HEK293T (cell line): ENCODE measurements at regions not wholly inside any gene's neighbourhood (a gene's known extent, or its start where the extent isn't known, plus 50 kb on each side); places are given as distances from the start of the nearest gene placed in this dataset.
"Not testable (repeated sequence)": the region's sequence is repeated elsewhere in the genome, so short reads cannot be mapped to it uniquely, and the experiment has no call there.

ENCODE experiments used
- CTCF ChIA-PET: fragments of 350-600 bp; formaldehyde crosslinking; extraction: SDS; loops from one replicate; lab custom pipeline; 2021; ENCODE audit warnings: antibody characterized with exemption, inconsistent platforms; lab: Yijun Ruan, JAX
- POLR2A ChIA-PET: fragments of 350-600 bp; formaldehyde crosslinking; extraction: SDS; loops from one replicate; lab custom pipeline; 2020; ENCODE audit warnings: antibody characterized with exemption, inconsistent platforms; lab: Yijun Ruan, JAX
- DNase-seq: peaks from one replicate; pipeline ENCODE4 v3.0.0; 2012; ENCODE audit warnings: mixed read lengths; ENCODE audit errors: extremely low spot score
- ARNT ChIP-seq: fragments of 450-650 bp; IDR thresholded peaks from 2 replicates; pipeline ENCODE4 v1.6.1; 2017; ENCODE audit warnings: mild to moderate bottlenecking
- BHLHE40 ChIP-seq: fragments of 450-650 bp; IDR thresholded peaks from 2 replicates; pipeline ENCODE4 v1.6.1; 2016; ENCODE audit warnings: mild to moderate bottlenecking, moderate library complexity, borderline replicate concordance
- CTBP1 ChIP-seq: fragments of 450-650 bp; IDR thresholded peaks from 2 replicates; pipeline ENCODE4 v1.6.1; 2016; ENCODE audit warnings: borderline replicate concordance
- ELF4 ChIP-seq: fragments of 450-650 bp; IDR thresholded peaks from 2 replicates; pipeline ENCODE4 v1.6.1; 2017; ENCODE audit warnings: antibody characterized with exemption
- FOXA1 ChIP-seq: fragments of 450-650 bp; IDR thresholded peaks from 2 replicates; pipeline ENCODE4 v1.6.1; 2016; ENCODE audit warnings: mild to moderate bottlenecking
- FOXK2 ChIP-seq: fragments of 450-650 bp; IDR thresholded peaks from 2 replicates; pipeline ENCODE4 v1.6.1; 2016; ENCODE audit warnings: mild to moderate bottlenecking
- FOXM1 ChIP-seq: fragments of 450-650 bp; IDR thresholded peaks from 2 replicates; pipeline ENCODE4 v1.6.1; 2017; ENCODE audit warnings: mild to moderate bottlenecking, borderline replicate concordance
- HDGF ChIP-seq: fragments of 450-650 bp; IDR thresholded peaks from 2 replicates; pipeline ENCODE4 v1.6.1; 2017; ENCODE audit warnings: antibody characterized with exemption, borderline replicate concordance
- L3MBTL2 ChIP-seq: fragments of 450-650 bp; conservative IDR thresholded peaks from 2 replicates; pipeline ENCODE4 v1.6.1; 2016; ENCODE audit warnings: mild to moderate bottlenecking
- LEF1 ChIP-seq: fragments of 450-650 bp; IDR thresholded peaks from 2 replicates; pipeline ENCODE4 v1.6.1; 2017; ENCODE audit warnings: mild to moderate bottlenecking, borderline replicate concordance
- NFRKB ChIP-seq: fragments of 450-650 bp; IDR thresholded peaks from 2 replicates; pipeline ENCODE4 v1.6.1; 2016; ENCODE audit warnings: mild to moderate bottlenecking, moderate library complexity
- PKNOX1 ChIP-seq: fragments of 450-650 bp; IDR thresholded peaks from 2 replicates; pipeline ENCODE4 v1.6.1; 2016
- SP1 ChIP-seq: fragments of 450-650 bp; IDR thresholded peaks from 2 replicates; pipeline ENCODE4 v1.6.1; 2017
- SUZ12 ChIP-seq: fragments of 450-650 bp; IDR thresholded peaks from 2 replicates; pipeline ENCODE4 v1.6.1; 2016; ENCODE audit warnings: mild to moderate bottlenecking
- TARDBP ChIP-seq: fragments of 450-650 bp; IDR thresholded peaks from 2 replicates; pipeline ENCODE4 v1.6.1; 2016
- ZNF384 ChIP-seq: fragments of 450-650 bp; IDR thresholded peaks from 2 replicates; pipeline ENCODE4 v1.6.1; 2016

GRCh38 chr10:9381733-9382532 lies 1327.4 kb downstream of the GATA3 start:
- ChIA-PET POLR2A (no interaction called here), CTCF (interaction anchor here (0.6 kb wide), 1 partner anchor 13 kb away, joined by 4 read pairs; no protein-coding TSS in a partner anchor)
- TF ChIP-seq L3MBTL2, result no peak
- TF ChIP-seq FOXK2, result no peak
- TF ChIP-seq ARNT, result no peak
- no peak for TF ChIP-seq SP1
- TF ChIP-seq NFRKB, result no peak
- no peak for TF ChIP-seq FOXM1
- TF ChIP-seq CTBP1, result no peak
- no peak for TF ChIP-seq PKNOX1
- TF ChIP-seq SUZ12, result no peak
- TF ChIP-seq BHLHE40, result no peak
- TF ChIP-seq LEF1, result no peak
- no peak for TF ChIP-seq TARDBP
- TF ChIP-seq FOXA1, result no peak
- TF ChIP-seq HDGF, result no peak
- TF ChIP-seq ZNF384, result no peak
- no peak for TF ChIP-seq ELF4
- DNase-seq, result no peak

GRCh38 chr10:9382533-9382866 lies 1328.0 kb downstream of the GATA3 start:
- DNase-seq, result no peak
- no peak for TF ChIP-seq LEF1
- no peak for TF ChIP-seq SUZ12
- TF ChIP-seq CTBP1, result no peak
- TF ChIP-seq FOXK2, result no peak
- no peak for TF ChIP-seq FOXM1
- TF ChIP-seq L3MBTL2, result no peak
- TF ChIP-seq NFRKB, result no peak
- no peak for TF ChIP-seq ARNT
- no peak for TF ChIP-seq FOXA1
- no peak for TF ChIP-seq BHLHE40
- no peak for TF ChIP-seq ZNF384
- TF ChIP-seq ELF4, result no peak
- no peak for TF ChIP-seq HDGF
- no peak for TF ChIP-seq SP1
- no peak for TF ChIP-seq PKNOX1
- TF ChIP-seq TARDBP, result no peak
- CTCF ChIA-PET, result no interaction called here
- POLR2A ChIA-PET, result no interaction called here

- ChIA-PET CTCF (no interaction called here), POLR2A (no interaction called here)
- no peak for DNase-seq
- TF ChIP-seq ZNF384, result no peak
- TF ChIP-seq CTBP1, result no peak
- TF ChIP-seq SP1, result no peak
- no peak for TF ChIP-seq ELF4
- no peak for TF ChIP-seq PKNOX1
- no peak for TF ChIP-seq TARDBP
- no peak for TF ChIP-seq NFRKB
- no peak for TF ChIP-seq SUZ12
- TF ChIP-seq LEF1, result no peak
- no peak for TF ChIP-seq BHLHE40
- TF ChIP-seq FOXK2, result no peak
- TF ChIP-seq FOXA1, result no peak
- TF ChIP-seq FOXM1, result no peak
- no peak for TF ChIP-seq ARNT
- no peak for TF ChIP-seq L3MBTL2
- TF ChIP-seq HDGF, result no peak
Measured at GRCh38 chr10:9390516-9390915, 1336.0 kb downstream of the GATA3 start.

- TF ChIP-seq HDGF, result no peak
- no peak for TF ChIP-seq SP1
- TF ChIP-seq FOXM1, result no peak
- TF ChIP-seq FOXA1, result no peak
- no peak for TF ChIP-seq ELF4
- TF ChIP-seq CTBP1, result no peak
- no peak for TF ChIP-seq TARDBP
- no peak for TF ChIP-seq ARNT
- TF ChIP-seq L3MBTL2, result no peak
- POLR2A ChIA-PET, result no interaction called here
- CTCF ChIA-PET, result no interaction called here
- DNase-seq, result no peak
Measured at GRCh38 chr10:9399275-9399983, 1344.9 kb downstream of the GATA3 start.

- POLR2A ChIA-PET, CTCF ChIA-PET, DNase-seq: not testable (repeated sequence)
Measured at GRCh38 chr10:9402067-9402466, 1347.6 kb downstream of the GATA3 start.

GRCh38 chr10:9402507-9403195 lies 1348.2 kb downstream of the GATA3 start:
- POLR2A ChIA-PET, CTCF ChIA-PET, DNase-seq: not testable (repeated sequence)

- POLR2A ChIA-PET, CTCF ChIA-PET, DNase-seq: not testable (repeated sequence)
Measured at GRCh38 chr10:9407201-9407600, 1352.7 kb downstream of the GATA3 start.
